CD14-positive monocyte (primary cell): ENCODE measurements at regions not wholly inside any gene's neighbourhood (a gene's known extent, or its start where the extent isn't known, plus 50 kb on each side); places are given as distances from the start of the nearest gene placed in this dataset.

Experiments used
- DNase-seq, 3 donors: peaks; one replicate each; pipeline ENCODE4 v3.0.0-alpha.2; 2011 to 2022
- H2AFZ ChIP-seq: 2 replicates; pipeline ENCODE4 v1.6.0; 2012; ENCODE audit warnings: mild to moderate bottlenecking, low read depth, low read length, inconsistent platforms; ENCODE audit not compliant: insufficient read depth, poor library complexity, severe bottlenecking
- H3K27ac ChIP-seq, 2 donors: 1 replicate in 1 of 2; 2 replicates in 1 of 2; pipeline ENCODE4 v1.5.1; 2012 to 2013; ENCODE audit warnings: low read length in 2 of 2, control low read depth in 1 of 2, inconsistent platforms in 1 of 2, low read depth in 1 of 2, mild to moderate bottlenecking in 1 of 2
- H3K27me3 ChIP-seq, 2 donors: one replicate each; pipeline versions ENCODE4 v1.6.0 to v1.6.1; 2011 to 2013; ENCODE audit warnings: low read length in 2 of 2; ENCODE audit not compliant: control insufficient read depth in 2 of 2, insufficient read depth in 2 of 2
- H3K36me3 ChIP-seq, 2 donors: replicated peaks in 1 of 2; 1 replicate in 1 of 2; 2 replicates in 1 of 2; pipeline versions ENCODE4 v1.5.1 to v1.6.1; 2012 to 2013; ENCODE audit warnings: low read length in 2 of 2, control low read depth in 1 of 2, inconsistent platforms in 1 of 2, mild to moderate bottlenecking in 1 of 2; ENCODE audit not compliant: insufficient read depth in 2 of 2, control insufficient read depth in 1 of 2
- H3K4me1 ChIP-seq, 2 donors: 1 replicate in 1 of 2; 2 replicates in 1 of 2; pipeline versions ENCODE4 v1.5.1 to v1.6.1; 2012 to 2013; ENCODE audit warnings: low read length in 2 of 2, control low read depth in 1 of 2, inconsistent platforms in 1 of 2, mild to moderate bottlenecking in 1 of 2, moderate library complexity in 1 of 2; ENCODE audit not compliant: insufficient read depth in 2 of 2, control insufficient read depth in 1 of 2
- H3K4me2 ChIP-seq: replicated peaks from 2 replicates; pipeline ENCODE3; 2012; ENCODE audit warnings: low read length, moderate library complexity, mild to moderate bottlenecking; ENCODE audit not compliant: poor library complexity, severe bottlenecking; ENCODE audit errors: extremely low read depth
- H3K4me3 ChIP-seq, 3 experiments: fragments of 200-600 bp in 1 of 3; sonication (generic) in 1 of 3; replicated peaks in 1 of 3; 1 replicate in 2 of 3; 2 replicates in 1 of 3; pipeline ENCODE4 v1.5.1; 2011 to 2013; ENCODE audit warnings: low read length in 3 of 3, mild to moderate bottlenecking in 3 of 3, control low read depth in 2 of 3, low read depth in 2 of 3, inconsistent platforms in 1 of 3, moderate library complexity in 1 of 3
- H3K79me2 ChIP-seq: 2 replicates; pipeline ENCODE4 v1.6.0; 2012; ENCODE audit warnings: mild to moderate bottlenecking, control low read depth, inconsistent platforms, low read length, moderate library complexity; ENCODE audit not compliant: insufficient read depth
- H3K9ac ChIP-seq: 2 replicates; pipeline ENCODE4 v1.6.0; 2017; ENCODE audit warnings: low read length, mild to moderate bottlenecking; ENCODE audit not compliant: insufficient read depth, poor library complexity, severe bottlenecking
- H3K9me3 ChIP-seq, 2 donors: replicated peaks in 1 of 2; 1 replicate in 1 of 2; 2 replicates in 1 of 2; pipeline versions ENCODE4 v1.5.1 to v1.6.1; 2012 to 2013; ENCODE audit warnings: low read length in 2 of 2, control low read depth in 1 of 2; ENCODE audit not compliant: control insufficient read depth in 1 of 2, insufficient read depth in 1 of 2
- H4K20me1 ChIP-seq: 2 replicates; pipeline ENCODE4 v1.6.0; 2012; ENCODE audit warnings: mild to moderate bottlenecking, low read length, control low read depth, moderate library complexity; ENCODE audit not compliant: insufficient read depth
- H3K27ac Mint-ChIP-seq, 7 donors: one replicate each; pipeline ENCODE4 v1.8.0; 2020; ENCODE audit warnings: mild to moderate bottlenecking in 7 of 7, mixed read lengths in 7 of 7, moderate library complexity in 6 of 7, inconsistent platforms in 2 of 7
- H3K27me3 Mint-ChIP-seq, 3 donors: one replicate each; pipeline ENCODE4 v1.8.0; 2021 to 2022; ENCODE audit warnings: low read depth in 3 of 3, mild to moderate bottlenecking in 3 of 3, mixed read lengths in 3 of 3, moderate library complexity in 3 of 3, inconsistent platforms in 1 of 3
- H3K36me3 Mint-ChIP-seq, 2 donors: one replicate each; pipeline ENCODE4 v1.8.0; 2020; ENCODE audit warnings: mixed read lengths in 2 of 2, inconsistent platforms in 1 of 2, mild to moderate bottlenecking in 1 of 2
- H3K4me1 Mint-ChIP-seq: one replicate; pipeline ENCODE4 v1.8.0; 2020; ENCODE audit warnings: mild to moderate bottlenecking, mixed read lengths
- H3K4me3 Mint-ChIP-seq, 2 donors: one replicate each; pipeline ENCODE4 v1.8.0; 2020; ENCODE audit warnings: mild to moderate bottlenecking in 2 of 2, mixed read lengths in 2 of 2, moderate library complexity in 1 of 2
- H3K9me3 Mint-ChIP-seq, 7 donors: one replicate each; pipeline ENCODE4 v1.8.0; 2020 to 2022; ENCODE audit warnings: mixed read lengths in 7 of 7, mild to moderate bottlenecking in 6 of 7, moderate library complexity in 6 of 7, inconsistent platforms in 2 of 7
- CTCF ChIP-seq: fragments of 200-600 bp; IDR thresholded peaks from one replicate; pipeline ENCODE4 v1.8.0; 2022; ENCODE audit warnings: antibody characterized with exemption, mild to moderate bottlenecking
- WGBS: methylation state at CpG from one replicate; pipeline ENCODE4 v1.1.5; 2013; ENCODE audit warnings: missing lambda C conversion rate; ENCODE audit not compliant: insufficient coverage; 5-methylcytosine and 5-hydroxymethylcytosine counted together
- intact Hi-C, 2 donors: fragments of 100-400 bp; cut with micrococcal nuclease; formaldehyde crosslinking; loops; one replicate each; pipeline versions ENCODE4 v1.15.0 to v1.15.1; 2023

GRCh38 chr2:156118753-156119416 is 213.6 kb downstream of the NR4A2 start:
- Histone ChIP-seq H3K36me3 (no peaks in the 10 kb centered on the region), H3K9ac (no peak overlapping the region), H2AFZ (no peak overlapping the region), H3K4me1 (no peaks in the 10 kb centered on the region), H3K4me3 (no peak overlapping the region), H3K27ac (no peak overlapping the region), H3K27me3 (no peaks in the 10 kb centered on the region), H3K9me3 (peaks cover 8 to 16% of the 10 kb centered on the region in 2 donors), H4K20me1 (no peaks in the 10 kb centered on the region), H3K4me2 (no peak overlapping the region), H3K79me2 (no peaks in the 10 kb centered on the region)
- Mint-ChIP-seq H3K4me1 (no peaks in the 10 kb centered on the region), H3K27ac (no peak overlapping the region), H3K9me3 (peaks cover 4 to 21% (median 12%) of the 10 kb centered on the region in 7 donors), H3K27me3 (peaks cover 0 to 2% (median 0%) of the 10 kb centered on the region in 3 donors), H3K4me3 (no peak overlapping the region), H3K36me3 (no peaks in the 10 kb centered on the region)
- TF ChIP-seq CTCF = no peak
- no peak for DNase-seq
- WGBS = 94% methylated on average over 2 of the region's 3 CpGs
- intact Hi-C loops = no loop called here

- 100% methylated on average over 1 of the region's 2 CpGs for WGBS
- Histone ChIP-seq H3K27ac (no peak overlapping the region), H3K9ac (no peak overlapping the region), H4K20me1 (no peaks in the 10 kb centered on the region), H2AFZ (no peak overlapping the region), H3K4me1 (no peaks in the 10 kb centered on the region), H3K36me3 (no peaks in the 10 kb centered on the region), H3K9me3 (peaks cover 0 to 9% of the 10 kb centered on the region in 2 donors), H3K4me3 (no peak overlapping the region), H3K27me3 (no peaks in the 10 kb centered on the region), H3K79me2 (no peaks in the 10 kb centered on the region), H3K4me2 (no peak overlapping the region)
- intact Hi-C loops = no loop called here
- Mint-ChIP-seq H3K4me1 (no peaks in the 10 kb centered on the region), H3K9me3 (peaks cover 2 to 15% (median 9%) of the 10 kb centered on the region in 7 donors), H3K27ac (no peak overlapping the region), H3K36me3 (no peaks in the 10 kb centered on the region), H3K27me3 (no peaks in the 10 kb centered on the region), H3K4me3 (no peak overlapping the region)
- DNase-seq = no peak
- TF ChIP-seq CTCF = no peak
Measured at GRCh38 chr2:156116113-156116512, 216.4 kb downstream of the NR4A2 start.
